HG02981 (cell line): ENCODE measurements at regions not wholly inside any gene's neighbourhood (a gene's known extent, or its start where the extent isn't known, plus 50 kb on each side); places are given as distances from the start of the nearest gene placed in this dataset.
"Not testable (repeated sequence)": the region's sequence is repeated elsewhere in the genome, so short reads cannot be mapped to it uniquely, and the experiment has no call there.

Source experiments
- ATAC-seq: cut with Tn5 transposase; IDR thresholded peaks from one replicate; pipeline ENCODE4 v1.9.1; 2021; ENCODE audit warnings: mild to moderate bottlenecking, moderate library complexity; ENCODE audit not compliant: unreplicated experiment

DNA sequence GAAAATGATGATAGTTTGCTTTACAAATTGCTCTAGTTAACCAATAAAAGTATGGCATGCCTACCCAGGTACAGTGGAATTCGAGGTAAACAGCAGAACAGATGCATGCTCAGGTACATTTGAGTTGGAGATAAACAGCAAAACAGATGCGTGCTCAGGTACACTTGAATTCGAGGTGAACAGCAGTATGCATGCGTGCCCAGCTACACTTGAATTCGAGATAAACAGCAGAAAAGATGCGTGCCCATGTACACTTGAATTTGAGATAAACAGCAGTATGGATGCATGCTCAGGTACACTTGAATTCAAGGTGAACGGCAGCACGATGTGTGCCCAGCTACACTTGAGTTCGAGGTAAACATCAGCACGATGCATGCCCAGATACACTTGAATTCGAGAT lies 155.2 kb upstream of the TPTE start:
- not testable (repeated sequence) for ATAC-seq

DNA sequence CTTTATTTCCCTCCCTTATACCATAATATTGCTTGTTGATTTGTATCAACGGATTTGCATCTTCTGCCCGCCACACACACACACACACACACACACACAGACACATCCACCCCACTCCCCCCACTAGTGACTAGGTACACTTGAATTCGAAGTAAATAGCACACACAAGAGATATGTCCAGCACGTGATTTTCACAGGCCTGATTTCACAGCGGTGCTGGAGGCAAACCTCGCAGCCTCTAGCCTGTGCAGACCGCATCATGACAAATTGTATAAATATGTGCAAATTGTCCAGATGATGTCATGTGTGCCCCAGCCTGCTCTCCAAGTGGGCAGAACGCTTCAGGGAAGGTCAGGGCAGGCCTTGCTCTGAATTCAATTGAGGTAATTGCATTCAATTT lies 153.8 kb upstream of the TPTE start:
- not testable (repeated sequence) for ATAC-seq

GRCh38 chr21:10368323-10368798 lies 153.0 kb upstream of the TPTE start:
- not testable (repeated sequence) for ATAC-seq

GRCh38 chr21:10369289-10369688 lies 152.1 kb upstream of the TPTE start:
- not testable (repeated sequence) for ATAC-seq

DNA sequence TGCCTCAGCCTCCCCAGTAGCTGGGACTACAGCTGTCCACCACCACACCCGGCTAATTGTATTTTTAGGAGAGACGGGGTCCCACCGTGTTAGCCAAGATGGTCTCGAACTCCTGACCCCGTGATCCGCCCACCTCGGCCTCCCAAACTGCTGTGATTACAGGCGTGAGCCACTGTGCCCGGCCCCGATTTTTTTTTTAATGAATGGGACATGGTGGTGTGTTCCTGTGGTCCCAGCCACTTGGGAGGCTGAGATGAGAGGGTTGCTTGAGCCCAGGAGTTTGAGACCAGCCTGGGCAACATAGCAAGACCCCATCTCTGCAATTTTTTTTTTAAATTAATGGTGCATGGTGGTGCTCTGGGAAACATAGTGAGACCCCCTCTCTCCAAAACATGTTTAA lies 143.6 kb upstream of the TPTE start:
- ATAC-seq: not testable (repeated sequence)

GRCh38 chr21:10379816-10380215 lies 141.6 kb upstream of the TPTE start:
- not testable (repeated sequence) for ATAC-seq

GRCh38 chr21:10381687-10382060 lies 139.7 kb upstream of the TPTE start:
- not testable (repeated sequence) for ATAC-seq

DNA sequence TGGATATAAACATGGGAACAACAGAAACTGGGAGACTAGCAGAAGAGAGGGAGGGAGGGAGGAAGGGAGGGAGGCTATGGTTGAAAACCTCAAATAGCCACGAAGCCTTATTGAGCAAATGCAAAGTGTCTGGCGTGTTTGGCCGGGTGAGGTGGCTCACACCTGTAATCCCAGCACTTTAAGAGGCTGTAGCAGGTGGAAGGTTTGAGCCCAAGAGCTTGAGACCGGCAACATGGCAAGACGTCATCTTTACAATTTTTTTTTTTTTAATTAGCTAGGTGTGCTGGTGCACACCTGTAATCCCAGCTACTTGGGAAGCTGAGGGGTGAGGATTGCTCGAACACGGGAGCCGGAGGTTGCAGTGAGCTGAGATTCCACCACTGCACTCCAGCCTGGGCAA lies 139.2 kb upstream of the TPTE start:
- ATAC-seq: not testable (repeated sequence)

- ATAC-seq: not testable (repeated sequence)
These were observed 138.8 kb upstream of the TPTE start for GRCh38 chr21:10382580-10382979.

GRCh38 chr21:10383571-10383970 lies 137.8 kb upstream of the TPTE start:
- ATAC-seq: not testable (repeated sequence)

- ATAC-seq: not testable (repeated sequence)
These were observed 137.0 kb upstream of the TPTE start for GRCh38 chr21:10384304-10384861.

- ATAC-seq: not testable (repeated sequence)
These were observed 136.2 kb upstream of the TPTE start for GRCh38 chr21:10385202-10385601.

GRCh38 chr21:10385898-10386527 lies 135.4 kb upstream of the TPTE start:
- not testable (repeated sequence) for ATAC-seq

DNA sequence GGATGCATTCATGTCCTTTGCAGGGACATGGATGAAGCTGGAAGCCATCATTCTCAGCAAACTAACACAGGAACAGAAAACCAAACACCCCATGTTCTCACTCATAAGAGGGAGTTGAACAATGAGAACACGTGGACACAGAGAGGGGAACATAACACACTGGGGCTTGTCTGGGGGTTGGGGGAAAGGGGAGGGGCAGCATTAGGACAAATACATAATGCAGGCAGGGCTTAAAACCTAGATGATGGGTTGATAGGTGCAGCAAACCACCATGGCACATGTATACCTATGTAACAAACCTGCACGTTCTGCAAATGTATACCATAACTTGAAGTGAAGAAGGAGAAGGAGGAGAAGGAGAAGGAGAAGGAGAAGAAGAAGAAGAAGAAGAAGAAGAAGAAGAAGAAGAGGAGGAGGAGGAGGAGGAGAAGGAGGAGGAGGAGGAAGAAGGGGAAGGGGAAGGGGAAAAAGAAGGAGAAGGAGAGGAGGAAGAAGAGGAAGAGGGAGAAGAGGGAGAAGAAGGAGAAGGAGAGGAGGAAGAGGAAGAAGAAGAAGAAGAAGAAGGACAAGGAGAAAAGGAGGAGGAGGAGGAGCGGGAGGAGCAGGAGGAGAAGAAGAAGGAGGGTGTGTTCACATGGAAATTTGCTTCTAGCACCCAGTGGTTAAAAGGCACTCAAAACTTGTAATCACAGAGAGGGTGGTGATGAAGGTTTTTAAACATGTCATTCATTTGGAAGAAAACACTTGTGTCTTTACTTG lies 133.5 kb upstream of the TPTE start:
- ATAC-seq: not testable (repeated sequence)

DNA sequence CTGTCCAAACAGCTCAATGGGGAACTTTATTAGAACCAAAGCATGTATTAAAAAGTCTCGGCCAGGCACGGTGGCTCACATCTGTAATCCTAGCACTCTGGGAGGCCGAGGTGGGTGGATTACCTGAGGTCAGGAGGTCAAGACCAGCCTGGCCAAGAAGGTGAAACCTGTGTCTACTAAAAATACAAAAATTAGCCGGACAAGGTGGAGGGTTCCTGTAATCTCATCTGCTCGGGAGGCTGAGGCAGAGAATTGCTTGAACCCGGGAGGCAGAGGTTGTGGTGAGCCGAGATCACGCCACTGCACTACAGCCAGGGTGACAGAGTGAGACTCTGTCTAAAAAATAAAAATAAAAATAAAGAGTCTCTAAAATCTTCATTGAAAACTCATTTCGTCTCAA lies 132.8 kb upstream of the TPTE start:
- not testable (repeated sequence) for ATAC-seq

- not testable (repeated sequence) for ATAC-seq
These were observed 129.1 kb upstream of the TPTE start for GRCh38 chr21:10392301-10392700.

- ATAC-seq: not testable (repeated sequence)
These were observed 125.4 kb upstream of the TPTE start for GRCh38 chr21:10395963-10396362.

DNA sequence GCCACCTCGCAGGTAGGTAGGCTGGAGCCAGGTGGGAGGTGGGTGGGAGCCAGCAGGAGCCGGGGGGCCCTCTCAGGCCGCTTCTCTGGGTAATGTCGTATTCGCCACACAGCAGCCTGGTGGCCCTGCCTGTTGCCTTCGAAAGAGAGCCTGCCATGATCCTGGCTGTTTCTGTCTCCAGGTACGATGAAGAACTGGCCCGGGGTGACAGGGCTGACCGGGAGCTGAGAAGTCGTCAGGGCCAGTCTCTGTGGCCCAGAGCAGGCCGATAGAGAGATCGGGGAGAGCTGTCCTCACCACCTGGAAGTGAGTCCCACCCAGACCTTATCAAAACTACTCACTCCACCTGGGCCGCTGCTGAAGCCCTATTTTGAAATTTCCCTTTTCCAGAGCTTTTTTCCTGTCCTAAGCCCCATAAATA lies 123.9 kb upstream of the TPTE start:
- ATAC-seq: not testable (repeated sequence)

- not testable (repeated sequence) for ATAC-seq
These were observed 122.5 kb upstream of the TPTE start for GRCh38 chr21:10398692-10399489.

- not testable (repeated sequence) for ATAC-seq
These were observed 120.6 kb upstream of the TPTE start for GRCh38 chr21:10400622-10401361.
